ENCODE measurements at regions not wholly inside any gene's neighbourhood (a gene's known extent, or its start where the extent isn't known, plus 50 kb on each side); places are given as distances from the start of the nearest gene placed in this dataset.

- TF ChIP-seq CHD2 (IDR thresholded peaks at IDR 0.05; ENCODE audit: low read length, partially characterized antibody) (no peak), CTCF (IDR thresholded peaks at IDR 0.05) (no peak), MAZ (IDR thresholded peaks at IDR 0.05; ENCODE audit: borderline replicate concordance, low read depth, low read length) (no peak), HDAC2 (IDR thresholded peaks at IDR 0.05) (no peak), POLR2A (IDR thresholded peaks at IDR 0.05; ENCODE audit: low read length) (no peak), E2F6 (IDR thresholded peaks at IDR 0.05; ENCODE audit: borderline replicate concordance, low read depth) (no peak), MAX (IDR thresholded peaks at IDR 0.05) (no peak), MYC (IDR thresholded peaks at IDR 0.05; ENCODE audit: borderline replicate concordance, low read length) (no peak), JUNB (IDR thresholded peaks at IDR 0.05) (no peak), REST (IDR thresholded peaks at IDR 0.05) (no peak), RAD21 (conservative IDR thresholded peaks at IDR 0.05 in 1 of 2, IDR thresholded peaks at IDR 0.05 in 1 of 2) (no peak), GATA3 (IDR thresholded peaks at IDR 0.05; ENCODE audit: borderline replicate concordance) (no peak), RARB (CRISPR knock-in tag; IDR thresholded peaks at IDR 0.05) (no peak)
Measured at GRCh38 chr3:74763830-74764229, 149.4 kb upstream of the CNTN3 start.
